Astrocyte (in vitro differentiated cells and primary cell): ENCODE measurements at regions not wholly inside any gene's neighbourhood (a gene's known extent, or its start where the extent isn't known, plus 50 kb on each side); places are given as distances from the start of the nearest gene placed in this dataset.

ENCODE experiments used
- CTCF ChIP-seq: IDR thresholded peaks from 2 replicates; pipeline ENCODE4 v1.5.1; 2011; ENCODE audit warnings: low read depth, mild to moderate bottlenecking, inconsistent platforms, low read length, moderate library complexity; ENCODE audit not compliant: insufficient read depth
- EZH2 ChIP-seq: IDR thresholded peaks from 2 replicates; pipeline ENCODE4 v1.6.1; 2012; ENCODE audit warnings: mild to moderate bottlenecking, low read length, inconsistent platforms; ENCODE audit not compliant: insufficient read depth

DNA sequence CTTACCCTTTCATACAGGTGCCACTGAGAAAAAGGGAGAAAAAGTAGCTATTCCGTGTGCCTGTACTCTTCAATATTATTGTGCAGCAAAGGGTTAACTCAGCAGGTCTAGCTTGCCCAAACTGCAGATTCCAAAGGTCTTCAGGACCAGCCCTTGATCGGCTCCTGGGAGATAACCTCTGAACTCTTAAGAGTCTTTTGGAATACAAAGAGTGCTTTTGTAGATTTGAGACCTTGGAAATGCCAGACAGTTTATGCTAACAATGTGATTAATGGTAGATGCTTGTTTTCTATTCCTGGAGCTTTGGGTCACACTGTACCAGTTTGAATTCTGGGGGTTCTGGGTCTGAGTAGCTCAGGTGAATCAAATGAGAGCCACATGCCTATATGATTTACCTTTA is 844.7 kb upstream of the MIR17HG start:
- TF ChIP-seq CTCF (no peak), EZH2 (no peak)
